ENCODE measurements at regions not wholly inside any gene's neighbourhood (a gene's known extent, or its start where the extent isn't known, plus 50 kb on each side); places are given as distances from the start of the nearest gene placed in this dataset.

DNA sequence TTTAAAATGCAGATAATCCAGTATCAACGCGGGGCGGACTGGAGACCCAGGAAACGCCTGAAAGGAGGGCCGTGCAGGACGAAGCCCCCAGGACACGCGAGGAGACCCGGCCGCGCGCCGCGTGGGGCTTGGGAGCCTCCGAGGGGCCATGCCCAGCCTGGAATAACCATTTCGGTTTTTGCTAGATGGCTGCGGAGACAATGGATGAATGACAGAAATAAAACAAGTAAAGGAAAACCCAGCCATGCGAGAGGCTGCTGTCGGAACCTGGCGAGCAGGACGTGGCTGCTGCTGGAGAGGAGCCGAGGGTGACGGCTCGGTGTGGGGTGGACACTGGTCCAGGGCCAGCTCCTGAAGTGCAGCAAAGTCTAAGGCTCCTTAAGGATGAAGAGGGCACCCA is 227.2 kb upstream of the ADARB2 start:
- Histone ChIP-seq H4K20me1 (ENCODE audit: insufficient read depth, low read length) (no peaks in the 10 kb centered on the region), H3K9me2 (ENCODE audit: insufficient read depth, low read length) (no peaks in the 10 kb centered on the region), H3K27ac (ENCODE audit: low read depth, low read length, poor library complexity, severe bottlenecking) (no peak overlapping the region), H3K4me3 (ENCODE audit: low read depth, low read length, poor library complexity, severe bottlenecking) (no peak overlapping the region), H3K4me1 (ENCODE audit: insufficient read depth, low read length, poor library complexity, severe bottlenecking) (no peaks in the 10 kb centered on the region), H3K36me3 (ENCODE audit: insufficient read depth, low read length) (no peaks in the 10 kb centered on the region), H3K9me3 (ENCODE audit: low read length) (no peaks in the 10 kb centered on the region), H2AFZ (ENCODE audit: low read length) (no peak overlapping the region), H3K4me2 (ENCODE audit: low read length) (no peak overlapping the region), H3K79me2 (ENCODE audit: insufficient read depth, low read depth, low read length) (no peaks in the 10 kb centered on the region)
- ChIA-PET CTCF (ENCODE audit: unreplicated experiment) (no interaction called here), POLR2A (interaction anchor here (0.7 kb wide), 1 partner anchor 37 kb away, joined by 3 read pairs; no protein-coding TSS in a partner anchor)
- intact Hi-C loops (cut with micrococcal nuclease; ENCODE audit: unreplicated experiment): no loop called here
- no TSS peak for BruUV-seq (replicated peaks)
- DNase-seq (ENCODE audit: low spot score): no peak
- TF ChIP-seq EZH2phosphoT487 (IDR thresholded peaks at IDR 0.05; ENCODE audit: borderline replicate concordance, low read depth, low read length): no peak
- TF ChIP-seq, protein P1, sequence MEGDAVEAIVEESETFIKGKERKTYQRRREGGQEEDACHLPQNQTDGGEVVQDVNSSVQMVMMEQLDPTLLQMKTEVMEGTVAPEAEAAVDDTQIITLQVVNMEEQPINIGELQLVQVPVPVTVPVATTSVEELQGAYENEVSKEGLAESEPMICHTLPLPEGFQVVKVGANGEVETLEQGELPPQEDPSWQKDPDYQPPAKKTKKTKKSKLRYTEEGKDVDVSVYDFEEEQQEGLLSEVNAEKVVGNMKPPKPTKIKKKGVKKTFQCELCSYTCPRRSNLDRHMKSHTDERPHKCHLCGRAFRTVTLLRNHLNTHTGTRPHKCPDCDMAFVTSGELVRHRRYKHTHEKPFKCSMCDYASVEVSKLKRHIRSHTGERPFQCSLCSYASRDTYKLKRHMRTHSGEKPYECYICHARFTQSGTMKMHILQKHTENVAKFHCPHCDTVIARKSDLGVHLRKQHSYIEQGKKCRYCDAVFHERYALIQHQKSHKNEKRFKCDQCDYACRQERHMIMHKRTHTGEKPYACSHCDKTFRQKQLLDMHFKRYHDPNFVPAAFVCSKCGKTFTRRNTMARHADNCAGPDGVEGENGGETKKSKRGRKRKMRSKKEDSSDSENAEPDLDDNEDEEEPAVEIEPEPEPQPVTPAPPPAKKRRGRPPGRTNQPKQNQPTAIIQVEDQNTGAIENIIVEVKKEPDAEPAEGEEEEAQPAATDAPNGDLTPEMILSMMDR (conservative IDR thresholded peaks at IDR 0.05; ENCODE audit: low read length): no peak

DNA sequence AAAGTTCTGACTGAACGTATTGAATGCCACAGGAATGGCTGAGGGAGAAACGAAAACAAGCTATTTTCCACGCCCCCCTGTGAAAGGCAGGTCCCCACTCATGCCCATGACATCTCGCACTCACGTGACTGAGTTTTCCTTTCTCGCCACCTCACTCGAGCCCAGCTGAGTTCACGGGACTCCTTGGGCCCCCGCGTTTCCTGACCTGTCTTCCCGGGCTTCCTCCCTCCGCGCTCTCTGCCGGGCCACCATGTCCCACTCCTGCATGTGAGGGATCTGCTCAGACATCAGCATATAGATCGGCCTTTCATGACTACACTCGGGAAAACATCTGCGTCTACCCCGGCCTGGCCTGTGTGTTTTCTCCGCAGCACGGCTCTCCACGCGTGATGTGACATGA is 226.0 kb upstream of the ADARB2 start:
- POLR2A ChIA-PET: no interaction called here
- Histone ChIP-seq H3K79me2 (ENCODE audit: insufficient read depth, low read depth, low read length) (no peaks in the 10 kb centered on the region), H2AFZ (ENCODE audit: low read length) (no peak overlapping the region), H3K4me1 (ENCODE audit: insufficient read depth, low read length, poor library complexity, severe bottlenecking) (no peaks in the 10 kb centered on the region), H3K4me2 (ENCODE audit: low read length) (no peak overlapping the region), H3K9me2 (ENCODE audit: insufficient read depth, low read length) (no peaks in the 10 kb centered on the region), H4K20me1 (ENCODE audit: insufficient read depth, low read length) (no peaks in the 10 kb centered on the region), H3K4me3 (ENCODE audit: low read depth, low read length, poor library complexity, severe bottlenecking) (no peak overlapping the region), H3K9me3 (ENCODE audit: low read length) (no peaks in the 10 kb centered on the region), H3K36me3 (ENCODE audit: insufficient read depth, low read length) (no peaks in the 10 kb centered on the region), H3K27ac (ENCODE audit: low read depth, low read length, poor library complexity, severe bottlenecking) (no peak overlapping the region)
- CTCF ChIA-PET (ENCODE audit: unreplicated experiment): no interaction called here
- TF ChIP-seq EZH2phosphoT487 (IDR thresholded peaks at IDR 0.05; ENCODE audit: borderline replicate concordance, low read depth, low read length): no peak
- TF ChIP-seq, protein P1 (conservative IDR thresholded peaks at IDR 0.05; ENCODE audit: low read length): no peak
- BruUV-seq (replicated peaks): no TSS peak
- DNase-seq (ENCODE audit: low spot score): no peak
- intact Hi-C loops (cut with micrococcal nuclease; ENCODE audit: unreplicated experiment): no loop called here

DNA sequence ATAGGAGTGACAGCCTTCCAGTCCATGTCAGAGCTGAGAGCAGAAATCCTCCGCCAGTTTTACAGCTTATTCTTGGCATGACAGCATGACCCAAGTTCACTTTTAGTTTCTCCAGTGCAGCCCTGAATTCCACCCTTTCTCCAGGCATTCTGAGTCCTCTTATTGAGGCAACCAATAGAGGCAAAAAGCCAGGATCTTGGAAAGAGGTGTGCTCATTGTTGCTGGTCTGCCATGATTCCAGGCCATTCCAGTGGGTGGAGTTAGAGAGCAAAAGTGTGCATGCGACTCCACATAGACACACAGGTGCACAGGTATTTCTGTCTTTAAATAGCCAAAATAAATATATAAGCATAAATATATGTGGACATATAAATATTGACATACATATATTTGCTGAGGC is 224.7 kb upstream of the ADARB2 start:
- no peak overlapping the region for H2AFZ ChIP-seq (ENCODE audit: low read length)
- no peak for TF ChIP-seq EZH2phosphoT487 (IDR thresholded peaks at IDR 0.05; ENCODE audit: borderline replicate concordance, low read depth, low read length)
- TF ChIP-seq, protein P1 (conservative IDR thresholded peaks at IDR 0.05; ENCODE audit: low read length): peak; percentile 50

More for the DNA sequence above, 224.7 kb upstream of the ADARB2 start:
- Histone ChIP-seq H3K9me2 (ENCODE audit: insufficient read depth, low read length) (no peaks in the 10 kb centered on the region), H3K9me3 (ENCODE audit: low read length) (no peaks in the 10 kb centered on the region), H3K4me1 (ENCODE audit: insufficient read depth, low read length, poor library complexity, severe bottlenecking) (no peaks in the 10 kb centered on the region), H3K27ac (ENCODE audit: low read depth, low read length, poor library complexity, severe bottlenecking) (no peak overlapping the region), H4K20me1 (ENCODE audit: insufficient read depth, low read length) (no peaks in the 10 kb centered on the region), H3K79me2 (ENCODE audit: insufficient read depth, low read depth, low read length) (no peaks in the 10 kb centered on the region), H3K4me3 (ENCODE audit: low read depth, low read length, poor library complexity, severe bottlenecking) (no peak overlapping the region), H3K36me3 (ENCODE audit: insufficient read depth, low read length) (no peaks in the 10 kb centered on the region), H3K4me2 (ENCODE audit: low read length) (no peak overlapping the region)
- DNase-seq (ENCODE audit: low spot score): no peak
- CTCF ChIA-PET (ENCODE audit: unreplicated experiment): no interaction called here
- POLR2A ChIA-PET: no interaction called here
- intact Hi-C loops (cut with micrococcal nuclease; ENCODE audit: unreplicated experiment): no loop called here
- no TSS peak for BruUV-seq (replicated peaks)
